H9 (cell line): ENCODE measurements at regions not wholly inside any gene's neighbourhood (a gene's known extent, or its start where the extent isn't known, plus 50 kb on each side); places are given as distances from the start of the nearest gene placed in this dataset.

Experiments used
- DNase-seq: peaks from one replicate; pipeline ENCODE4 v3.0.0-alpha.2; 2017
- H2AFZ ChIP-seq: one replicate; pipeline ENCODE4 v1.6.1; 2013; ENCODE audit warnings: mild to moderate bottlenecking, low read length, control low read depth, moderate library complexity
- H2AK5ac ChIP-seq: 2 replicates; pipeline ENCODE4 v1.6.1; 2013; ENCODE audit warnings: low read length, control low read depth, mixed read lengths; ENCODE audit not compliant: insufficient read length
- H2BK120ac ChIP-seq: one replicate; pipeline ENCODE4 v1.6.1; 2013; ENCODE audit warnings: low read depth, mild to moderate bottlenecking, low read length, control low read depth, inconsistent platforms; ENCODE audit not compliant: poor library complexity, severe bottlenecking
- H2BK12ac ChIP-seq: 2 replicates; pipeline ENCODE4 v1.6.1; 2013; ENCODE audit warnings: low read length, control low read depth, mixed read lengths, low read depth; ENCODE audit not compliant: insufficient read length
- H2BK15ac ChIP-seq: 2 replicates; pipeline ENCODE4 v1.6.1; 2013; ENCODE audit warnings: low read depth, low read length, control low read depth
- H2BK20ac ChIP-seq: one replicate; pipeline ENCODE4 v1.6.1; 2013; ENCODE audit warnings: low read depth, mild to moderate bottlenecking, low read length, control low read depth, inconsistent platforms; ENCODE audit not compliant: poor library complexity, severe bottlenecking
- H2BK5ac ChIP-seq: 2 replicates; pipeline ENCODE4 v1.6.1; 2013; ENCODE audit warnings: low read length, control low read depth, mixed read lengths; ENCODE audit not compliant: insufficient read length
- H3K14ac ChIP-seq: 2 replicates; pipeline ENCODE4 v1.6.1; 2013; ENCODE audit warnings: low read length, control low read depth; ENCODE audit not compliant: insufficient read depth
- H3K18ac ChIP-seq: 2 replicates; pipeline ENCODE4 v1.6.1; 2013; ENCODE audit warnings: low read depth, mild to moderate bottlenecking, mixed read lengths, low read length, control low read depth; ENCODE audit not compliant: insufficient read length
- H3K23ac ChIP-seq: 2 replicates; pipeline ENCODE4 v1.6.1; 2013; ENCODE audit warnings: low read length, control low read depth, mixed read lengths, low read depth; ENCODE audit not compliant: insufficient read length
- H3K23me2 ChIP-seq: 2 replicates; pipeline ENCODE4 v1.6.1; 2013; ENCODE audit warnings: low read depth, mild to moderate bottlenecking, mixed read lengths, low read length, control low read depth; ENCODE audit not compliant: insufficient read length, poor library complexity, severe bottlenecking
- H3K27ac ChIP-seq: 2 replicates; pipeline ENCODE4 v1.5.1; 2013; ENCODE audit warnings: low read length, control low read depth, mixed read lengths, low read depth; ENCODE audit not compliant: insufficient read length
- H3K27me3 ChIP-seq: 2 replicates; pipeline ENCODE4 v1.6.1; 2013; ENCODE audit warnings: low read length, control low read depth, inconsistent platforms; ENCODE audit not compliant: insufficient read depth
- H3K4ac ChIP-seq: 2 replicates; pipeline ENCODE4 v1.6.1; 2013; ENCODE audit warnings: low read depth, mild to moderate bottlenecking, control low read depth, inconsistent platforms, low read length, moderate library complexity
- H3K4me1 ChIP-seq: 2 replicates; pipeline ENCODE4 v1.6.1; 2013; ENCODE audit warnings: low read length, control low read depth, inconsistent platforms; ENCODE audit not compliant: insufficient read depth
- H3K4me2 ChIP-seq: 2 replicates; pipeline ENCODE4 v1.6.1; 2013; ENCODE audit warnings: low read length, control low read depth, mixed read lengths; ENCODE audit not compliant: insufficient read length, insufficient read depth
- H3K56ac ChIP-seq: 2 replicates; pipeline ENCODE4 v1.6.1; 2013; ENCODE audit warnings: low read depth, mild to moderate bottlenecking, mixed read lengths, low read length, control low read depth; ENCODE audit not compliant: insufficient read length
- H3K79me1 ChIP-seq: 2 replicates; pipeline ENCODE4 v1.6.1; 2013; ENCODE audit warnings: low read depth, mild to moderate bottlenecking, moderate library complexity, low read length, control low read depth, inconsistent platforms; ENCODE audit not compliant: insufficient read depth, poor library complexity, severe bottlenecking
- H3K79me2 ChIP-seq: 2 replicates; pipeline ENCODE4 v1.6.1; 2013; ENCODE audit warnings: low read length, control low read depth, inconsistent platforms; ENCODE audit not compliant: insufficient read depth
- H3K9ac ChIP-seq: 2 replicates; pipeline ENCODE4 v1.6.1; 2013; ENCODE audit warnings: low read length, control low read depth, mixed read lengths; ENCODE audit not compliant: insufficient read length; ENCODE audit errors: extremely low read depth
- H3K9me3 ChIP-seq: one replicate; pipeline ENCODE4 v1.6.1; 2013; ENCODE audit warnings: low read depth, low read length, inconsistent platforms; ENCODE audit not compliant: control insufficient read depth
- H3T11ph ChIP-seq: one replicate; pipeline ENCODE4 v1.6.1; 2013; ENCODE audit warnings: mild to moderate bottlenecking, low read length, control low read depth, inconsistent platforms
- H4K20me1 ChIP-seq: one replicate; pipeline ENCODE4 v1.6.1; 2013; ENCODE audit not compliant: control insufficient read depth, insufficient read length, insufficient read depth
- H4K5ac ChIP-seq: 2 replicates; pipeline ENCODE4 v1.6.1; 2013; ENCODE audit warnings: low read depth, mild to moderate bottlenecking, mixed read lengths, low read length, control low read depth; ENCODE audit not compliant: insufficient read length
- H4K8ac ChIP-seq: replicated peaks from 2 replicates; pipeline ENCODE4 v1.6.1; 2013; ENCODE audit warnings: low read length, control low read depth, mixed read lengths, low read depth; ENCODE audit not compliant: insufficient read length
- H4K91ac ChIP-seq: 2 replicates; pipeline ENCODE4 v1.6.1; 2013; ENCODE audit warnings: low read depth, mild to moderate bottlenecking, moderate library complexity, mixed read lengths, low read length, control low read depth; ENCODE audit not compliant: insufficient read length
- H3K27ac Mint-ChIP-seq, 3 experiments: 2 replicates in 2 of 3; 3 replicates in 1 of 3; pipeline ENCODE4 v1.8.0; 2020 to 2021; ENCODE audit warnings: mixed read lengths in 3 of 3, mild to moderate bottlenecking in 1 of 3, moderate library complexity in 1 of 3
- H3K27me3 Mint-ChIP-seq: 2 replicates; pipeline ENCODE4 v1.8.0; 2021; ENCODE audit warnings: low read depth, mild to moderate bottlenecking, moderate library complexity, mixed read lengths
- H3K36me3 Mint-ChIP-seq, 3 experiments: 2 replicates in 2 of 3; 3 replicates in 1 of 3; pipeline ENCODE4 v1.8.0; 2020 to 2021; ENCODE audit warnings: low read depth in 3 of 3, mixed read lengths in 3 of 3; ENCODE audit not compliant: insufficient read depth in 1 of 3
- H3K4me1 Mint-ChIP-seq, 2 experiments: 2 replicates each; pipeline ENCODE4 v1.8.0; 2020; ENCODE audit warnings: mixed read lengths in 2 of 2
- H3K4me3 Mint-ChIP-seq, 2 experiments: 2 replicates in 1 of 2; 3 replicates in 1 of 2; pipeline ENCODE4 v1.8.0; 2020 to 2021; ENCODE audit warnings: mild to moderate bottlenecking in 2 of 2, mixed read lengths in 2 of 2, moderate library complexity in 1 of 2
- H3K9me3 Mint-ChIP-seq, 2 experiments: 2 replicates in 1 of 2; 3 replicates in 1 of 2; pipeline ENCODE4 v1.8.0; 2020; ENCODE audit warnings: mild to moderate bottlenecking in 2 of 2, mixed read lengths in 2 of 2, moderate library complexity in 1 of 2
- CTCF ChIP-seq: fragments of 200-600 bp; sonication (generic); conservative IDR thresholded peaks from 3 replicates; pipeline ENCODE4 v1.8.0; 2021; ENCODE audit warnings: antibody characterized with exemption, mild to moderate bottlenecking
- WGBS: extraction: QIAGEN DNeasy Blood & Tissue Kit; methylation state at CpG from one replicate; pipeline ENCODE4 v1.1.7; 2013; ENCODE audit warnings: missing lambda C conversion rate, low lambda C conversion rate, mixed read lengths; ENCODE audit not compliant: insufficient read length; ENCODE audit errors: extremely low coverage; 5-methylcytosine and 5-hydroxymethylcytosine counted together

GRCh38 chr11:128213461-128213860, 373.9 kb downstream of the ETS1 start:
- WGBS = no CpG with 5 or more reads among the region's 1 CpG
- Mint-ChIP-seq H3K27ac (no peak overlapping the region), H3K9me3 (peaks cover 22 to 26% of the 10 kb centered on the region in 2 experiments), H3K36me3 (peaks cover 2 to 21% (median 10%) of the 10 kb centered on the region in 3 experiments; a peak in 6 of 7 replicates), H3K4me1 (peaks cover 0 to 7% of the 10 kb centered on the region in 2 experiments; a peak in 1 of 4 replicates), H3K4me3 (no peak overlapping the region), H3K27me3 (no peaks in the 10 kb centered on the region)
- H3K56ac ChIP-seq = no peak overlapping the region
- H3K14ac ChIP-seq = no peak overlapping the region
- no peaks in the 10 kb centered on the region for H3K79me1 ChIP-seq
- no peak overlapping the region for H2BK15ac ChIP-seq
- H3K27ac ChIP-seq = no peak overlapping the region
- H2AK5ac ChIP-seq = no peak overlapping the region
- TF ChIP-seq CTCF = no peak
- H2BK5ac ChIP-seq = no peak overlapping the region
- no peak for DNase-seq
- no peak overlapping the region for H4K8ac ChIP-seq
- H3K4ac ChIP-seq = no peak overlapping the region
- H3K4me2 ChIP-seq = no peak overlapping the region
- H4K91ac ChIP-seq = no peak overlapping the region
- H3T11ph ChIP-seq = no peak overlapping the region
- H4K5ac ChIP-seq = no peak overlapping the region
- H3K4me1 ChIP-seq = peaks cover 2% of the 10 kb centered on the region
- no peak overlapping the region for H2BK20ac ChIP-seq
- no peaks in the 10 kb centered on the region for H3K27me3 ChIP-seq
- no peaks in the 10 kb centered on the region for H3K9me3 ChIP-seq
- no peaks in the 10 kb centered on the region for H3K23me2 ChIP-seq
- H3K79me2 ChIP-seq = no peaks in the 10 kb centered on the region
- no peak overlapping the region for H3K18ac ChIP-seq
- H2BK120ac ChIP-seq = no peak overlapping the region
- no peak overlapping the region for H2AFZ ChIP-seq
- no peak overlapping the region for H2BK12ac ChIP-seq
- no peak overlapping the region for H3K23ac ChIP-seq
- H4K20me1 ChIP-seq = no peaks in the 10 kb centered on the region
- H3K9ac ChIP-seq = no peak overlapping the region
